ENCODE measurements at regions not wholly inside any gene's neighbourhood (a gene's known extent, or its start where the extent isn't known, plus 50 kb on each side); places are given as distances from the start of the nearest gene placed in this dataset.

- TF ChIP-seq, protein P1, sequence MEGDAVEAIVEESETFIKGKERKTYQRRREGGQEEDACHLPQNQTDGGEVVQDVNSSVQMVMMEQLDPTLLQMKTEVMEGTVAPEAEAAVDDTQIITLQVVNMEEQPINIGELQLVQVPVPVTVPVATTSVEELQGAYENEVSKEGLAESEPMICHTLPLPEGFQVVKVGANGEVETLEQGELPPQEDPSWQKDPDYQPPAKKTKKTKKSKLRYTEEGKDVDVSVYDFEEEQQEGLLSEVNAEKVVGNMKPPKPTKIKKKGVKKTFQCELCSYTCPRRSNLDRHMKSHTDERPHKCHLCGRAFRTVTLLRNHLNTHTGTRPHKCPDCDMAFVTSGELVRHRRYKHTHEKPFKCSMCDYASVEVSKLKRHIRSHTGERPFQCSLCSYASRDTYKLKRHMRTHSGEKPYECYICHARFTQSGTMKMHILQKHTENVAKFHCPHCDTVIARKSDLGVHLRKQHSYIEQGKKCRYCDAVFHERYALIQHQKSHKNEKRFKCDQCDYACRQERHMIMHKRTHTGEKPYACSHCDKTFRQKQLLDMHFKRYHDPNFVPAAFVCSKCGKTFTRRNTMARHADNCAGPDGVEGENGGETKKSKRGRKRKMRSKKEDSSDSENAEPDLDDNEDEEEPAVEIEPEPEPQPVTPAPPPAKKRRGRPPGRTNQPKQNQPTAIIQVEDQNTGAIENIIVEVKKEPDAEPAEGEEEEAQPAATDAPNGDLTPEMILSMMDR (conservative IDR thresholded peaks at IDR 0.05; ENCODE audit: low read depth, low read length): no peak
- TF ChIP-seq POLR2A (IDR thresholded peaks at IDR 0.05; ENCODE audit: low read depth, low read length): no peak
- TF ChIP-seq MXI1 (IDR thresholded peaks at IDR 0.05; ENCODE audit: borderline replicate concordance, low read depth, low read length): no peak
- no peak for TF ChIP-seq BHLHE40 (IDR thresholded peaks at IDR 0.05; ENCODE audit: low read depth, low read length)
- no peak for TF ChIP-seq RAD21 (IDR thresholded peaks at IDR 0.05; ENCODE audit: low read length)
- TF ChIP-seq MAZ (IDR thresholded peaks at IDR 0.05; ENCODE audit: borderline replicate concordance, low read depth, low read length): no peak
- no peak for TF ChIP-seq CHD1 (IDR thresholded peaks at IDR 0.05; ENCODE audit: low read depth, low read length)
- TF ChIP-seq RFX5 (IDR thresholded peaks at IDR 0.05; ENCODE audit: low read depth, low read length): no peak
- TF ChIP-seq, protein P2, sequence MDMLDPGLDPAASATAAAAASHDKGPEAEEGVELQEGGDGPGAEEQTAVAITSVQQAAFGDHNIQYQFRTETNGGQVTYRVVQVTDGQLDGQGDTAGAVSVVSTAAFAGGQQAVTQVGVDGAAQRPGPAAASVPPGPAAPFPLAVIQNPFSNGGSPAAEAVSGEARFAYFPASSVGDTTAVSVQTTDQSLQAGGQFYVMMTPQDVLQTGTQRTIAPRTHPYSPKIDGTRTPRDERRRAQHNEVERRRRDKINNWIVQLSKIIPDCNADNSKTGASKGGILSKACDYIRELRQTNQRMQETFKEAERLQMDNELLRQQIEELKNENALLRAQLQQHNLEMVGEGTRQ (IDR thresholded peaks at IDR 0.05; ENCODE audit: low read depth, low read length): no peak
- TF ChIP-seq, protein P3, sequence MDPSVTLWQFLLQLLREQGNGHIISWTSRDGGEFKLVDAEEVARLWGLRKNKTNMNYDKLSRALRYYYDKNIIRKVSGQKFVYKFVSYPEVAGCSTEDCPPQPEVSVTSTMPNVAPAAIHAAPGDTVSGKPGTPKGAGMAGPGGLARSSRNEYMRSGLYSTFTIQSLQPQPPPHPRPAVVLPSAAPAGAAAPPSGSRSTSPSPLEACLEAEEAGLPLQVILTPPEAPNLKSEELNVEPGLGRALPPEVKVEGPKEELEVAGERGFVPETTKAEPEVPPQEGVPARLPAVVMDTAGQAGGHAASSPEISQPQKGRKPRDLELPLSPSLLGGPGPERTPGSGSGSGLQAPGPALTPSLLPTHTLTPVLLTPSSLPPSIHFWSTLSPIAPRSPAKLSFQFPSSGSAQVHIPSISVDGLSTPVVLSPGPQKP (IDR thresholded peaks at IDR 0.05; ENCODE audit: borderline replicate concordance, low read depth, low read length): no peak
- no peak for TF ChIP-seq FOS (IDR thresholded peaks at IDR 0.05; ENCODE audit: low read depth, low read length)
Measured at GRCh38 chr1:192080684-192081083, 77.6 kb upstream of the RGS18 start.

Data from IMR-90 (cell line).